Endothelial cell (in vitro differentiated cells): ENCODE measurements at regions not wholly inside any gene's neighbourhood (a gene's known extent, or its start where the extent isn't known, plus 50 kb on each side); places are given as distances from the start of the nearest gene placed in this dataset.

Source experiments
- DNase-seq: peaks from one replicate; pipeline ENCODE4 v3.0.0; 2021; ENCODE audit warnings: low spot score
- H3K27ac Mint-ChIP-seq: one replicate; pipeline ENCODE4 v1.8.0; 2021; ENCODE audit warnings: mixed read lengths, inconsistent platforms; ENCODE audit not compliant: unreplicated experiment
- H3K27me3 Mint-ChIP-seq: one replicate; pipeline ENCODE4 v1.8.0; 2021; ENCODE audit warnings: mild to moderate bottlenecking, moderate library complexity, mixed read lengths, inconsistent platforms; ENCODE audit not compliant: unreplicated experiment
- H3K36me3 Mint-ChIP-seq: one replicate; pipeline ENCODE4 v1.8.0; 2021; ENCODE audit warnings: mild to moderate bottlenecking, low read depth, mixed read lengths, inconsistent platforms; ENCODE audit not compliant: unreplicated experiment
- H3K4me1 Mint-ChIP-seq: one replicate; pipeline ENCODE4 v1.8.0; 2021; ENCODE audit warnings: mild to moderate bottlenecking, mixed read lengths, inconsistent platforms; ENCODE audit not compliant: unreplicated experiment
- H3K4me3 Mint-ChIP-seq: one replicate; pipeline ENCODE4 v1.8.0; 2021; ENCODE audit warnings: mild to moderate bottlenecking, mixed read lengths, inconsistent platforms; ENCODE audit not compliant: unreplicated experiment
- H3K9me3 Mint-ChIP-seq: one replicate; pipeline ENCODE4 v1.8.0; 2021; ENCODE audit warnings: mixed read lengths, inconsistent platforms; ENCODE audit not compliant: unreplicated experiment
- TF ChIP-seq, protein P1 (sequence below): fragments of 200-600 bp; sonication (generic); IDR thresholded peaks from one replicate; pipeline ENCODE4 v1.5.0; 2021; ENCODE audit warnings: antibody characterized with exemption; ENCODE audit not compliant: unreplicated experiment

- Mint-ChIP-seq H3K27me3 (peaks cover 2% of the 10 kb centered on the region), H3K36me3 (no peaks in the 10 kb centered on the region), H3K4me1 (peaks cover 62% of the 10 kb centered on the region)
Observed at GRCh38 chr18:24918257-24918656, 433.7 kb downstream of the ZNF521 start.

GRCh38 chr18:24919181-24919797 lies 432.7 kb downstream of the ZNF521 start:
- H3K9me3 Mint-ChIP-seq = no peaks in the 10 kb centered on the region
- TF ChIP-seq, protein P1, sequence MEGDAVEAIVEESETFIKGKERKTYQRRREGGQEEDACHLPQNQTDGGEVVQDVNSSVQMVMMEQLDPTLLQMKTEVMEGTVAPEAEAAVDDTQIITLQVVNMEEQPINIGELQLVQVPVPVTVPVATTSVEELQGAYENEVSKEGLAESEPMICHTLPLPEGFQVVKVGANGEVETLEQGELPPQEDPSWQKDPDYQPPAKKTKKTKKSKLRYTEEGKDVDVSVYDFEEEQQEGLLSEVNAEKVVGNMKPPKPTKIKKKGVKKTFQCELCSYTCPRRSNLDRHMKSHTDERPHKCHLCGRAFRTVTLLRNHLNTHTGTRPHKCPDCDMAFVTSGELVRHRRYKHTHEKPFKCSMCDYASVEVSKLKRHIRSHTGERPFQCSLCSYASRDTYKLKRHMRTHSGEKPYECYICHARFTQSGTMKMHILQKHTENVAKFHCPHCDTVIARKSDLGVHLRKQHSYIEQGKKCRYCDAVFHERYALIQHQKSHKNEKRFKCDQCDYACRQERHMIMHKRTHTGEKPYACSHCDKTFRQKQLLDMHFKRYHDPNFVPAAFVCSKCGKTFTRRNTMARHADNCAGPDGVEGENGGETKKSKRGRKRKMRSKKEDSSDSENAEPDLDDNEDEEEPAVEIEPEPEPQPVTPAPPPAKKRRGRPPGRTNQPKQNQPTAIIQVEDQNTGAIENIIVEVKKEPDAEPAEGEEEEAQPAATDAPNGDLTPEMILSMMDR = no peak
- no peak overlapping the region for H3K4me3 Mint-ChIP-seq
- DNase-seq = no peak
- no peak overlapping the region for H3K27ac Mint-ChIP-seq
- H3K4me1 Mint-ChIP-seq = peaks cover 59% of the 10 kb centered on the region
- H3K36me3 Mint-ChIP-seq = no peaks in the 10 kb centered on the region
- peaks cover 4% of the 10 kb centered on the region for H3K27me3 Mint-ChIP-seq

More at GRCh38 chr18:24918257-24918656, 433.7 kb downstream of the ZNF521 start:
- DNase-seq = no peak
- Mint-ChIP-seq H3K4me3 (no peak overlapping the region), H3K9me3 (no peaks in the 10 kb centered on the region), H3K27ac (no peak overlapping the region)
- TF ChIP-seq, protein P1 = no peak

- Mint-ChIP-seq H3K27ac (no peak overlapping the region), H3K27me3 (peaks cover 6% of the 10 kb centered on the region), H3K4me3 (no peak overlapping the region), H3K36me3 (peaks cover 3% of the 10 kb centered on the region), H3K4me1 (peaks cover 40% of the 10 kb centered on the region), H3K9me3 (no peaks in the 10 kb centered on the region)
- TF ChIP-seq, protein P1 = no peak
- no peak for DNase-seq
Observed at GRCh38 chr18:24922491-24922890, 429.5 kb downstream of the ZNF521 start.

- H3K9me3 Mint-ChIP-seq = no peaks in the 10 kb centered on the region
- H3K27ac Mint-ChIP-seq = peak overlapping the region; percentile 6
- H3K4me3 Mint-ChIP-seq = no peak overlapping the region
- peaks cover 8% of the 10 kb centered on the region for H3K27me3 Mint-ChIP-seq
- DNase-seq = no peak
- TF ChIP-seq, protein P1 = no peak
- H3K36me3 Mint-ChIP-seq = peaks cover 3% of the 10 kb centered on the region
- H3K4me1 Mint-ChIP-seq = peaks cover 41% of the 10 kb centered on the region
Observed at GRCh38 chr18:24923138-24923537, 428.8 kb downstream of the ZNF521 start.

DNA sequence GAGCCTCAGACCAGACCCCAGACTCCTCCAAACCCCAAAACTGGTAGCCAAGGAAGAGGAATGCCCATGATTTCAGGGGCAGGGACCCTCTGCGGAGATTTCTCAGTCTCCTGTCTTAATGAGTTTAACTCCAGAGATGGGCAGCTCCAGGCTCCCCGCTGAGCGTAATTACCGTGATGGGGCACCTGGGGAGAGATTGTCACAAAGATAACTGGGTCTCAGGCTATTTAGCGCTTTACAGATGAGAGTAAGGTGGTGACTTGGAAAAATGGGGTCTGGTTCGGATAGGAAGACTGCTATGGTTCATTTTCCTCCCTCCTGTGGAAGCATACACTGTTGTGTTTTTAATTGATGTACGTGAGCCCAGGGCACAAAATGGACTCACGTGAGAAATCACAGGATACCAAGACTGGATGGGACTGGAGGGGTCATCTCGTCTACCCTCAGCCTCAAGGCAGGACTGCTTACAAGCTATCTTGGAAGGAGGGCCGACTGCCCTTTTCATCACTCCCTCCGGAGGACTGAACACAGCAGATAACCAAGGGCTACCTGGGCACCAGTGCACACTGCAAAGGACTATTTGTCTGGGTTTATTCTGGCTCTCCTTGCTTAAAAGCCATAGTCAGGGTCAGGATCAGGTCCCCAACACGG lies 427.8 kb downstream of the ZNF521 start:
- H3K36me3 Mint-ChIP-seq = peaks cover 3% of the 10 kb centered on the region
- peaks cover 41% of the 10 kb centered on the region for H3K4me1 Mint-ChIP-seq
- DNase-seq = no peak
- no peak overlapping the region for H3K27ac Mint-ChIP-seq
- no peak overlapping the region for H3K4me3 Mint-ChIP-seq
- peaks cover 10% of the 10 kb centered on the region for H3K27me3 Mint-ChIP-seq
- TF ChIP-seq, protein P1 = no peak
- no peaks in the 10 kb centered on the region for H3K9me3 Mint-ChIP-seq
